ENCODE measurements at regions not wholly inside any gene's neighbourhood (a gene's known extent, or its start where the extent isn't known, plus 50 kb on each side); places are given as distances from the start of the nearest gene placed in this dataset.

DNA sequence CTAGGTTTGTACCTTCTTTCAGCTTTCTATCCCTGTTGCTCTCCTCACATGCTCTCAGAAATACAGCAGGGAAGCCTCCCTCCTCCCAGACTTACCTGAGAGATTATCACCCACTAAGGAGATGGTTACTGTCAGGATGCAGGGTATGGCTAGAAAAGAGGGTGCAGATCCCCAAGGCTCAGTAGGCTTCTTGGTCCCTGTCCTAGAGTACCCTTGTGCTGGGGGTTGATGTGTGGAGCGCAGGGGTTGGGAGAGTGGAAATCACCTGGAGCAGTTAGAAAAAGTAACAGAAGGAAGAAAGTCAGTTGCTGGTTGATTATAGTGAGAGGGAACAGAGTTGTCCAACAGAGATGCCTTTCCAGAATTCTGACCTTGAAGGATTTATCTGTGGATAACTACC lies 80.2 kb downstream of the CNGA2 start:
- Histone ChIP-seq H3K27me3 (no peaks in the 10 kb centered on the region), H3K36me3 (no peaks in the 10 kb centered on the region)
- WGBS, 4 donors, result 85 to 100% (median 88%) methylated on average over 1 of the region's 1 CpG

DNA sequence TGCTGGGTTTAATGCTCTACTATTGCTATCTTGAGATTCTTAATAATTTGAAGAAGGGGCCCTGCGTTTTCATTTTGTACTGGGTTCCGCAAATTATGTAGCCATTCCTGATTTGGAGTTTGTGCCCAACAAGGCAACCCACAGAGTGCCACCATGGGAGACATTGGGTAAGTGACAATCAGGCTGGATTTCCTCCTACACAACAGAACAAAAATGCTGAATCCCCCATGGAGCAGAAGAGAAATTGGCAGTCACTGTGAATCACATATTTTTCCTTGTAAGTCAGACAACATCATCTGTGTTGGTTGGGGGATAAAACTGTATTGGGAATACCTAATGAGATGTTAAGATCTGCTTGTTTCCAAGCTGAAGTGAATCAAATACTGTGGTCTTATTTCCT lies 80.9 kb downstream of the CNGA2 start:
- H3K27me3 ChIP-seq, result no peaks in the 10 kb centered on the region
- DNase-seq (no peak), ATAC-seq (no peak)
- H3K4me3 ChIP-seq, result no peak overlapping the region
- TF ChIP-seq, protein P1, sequence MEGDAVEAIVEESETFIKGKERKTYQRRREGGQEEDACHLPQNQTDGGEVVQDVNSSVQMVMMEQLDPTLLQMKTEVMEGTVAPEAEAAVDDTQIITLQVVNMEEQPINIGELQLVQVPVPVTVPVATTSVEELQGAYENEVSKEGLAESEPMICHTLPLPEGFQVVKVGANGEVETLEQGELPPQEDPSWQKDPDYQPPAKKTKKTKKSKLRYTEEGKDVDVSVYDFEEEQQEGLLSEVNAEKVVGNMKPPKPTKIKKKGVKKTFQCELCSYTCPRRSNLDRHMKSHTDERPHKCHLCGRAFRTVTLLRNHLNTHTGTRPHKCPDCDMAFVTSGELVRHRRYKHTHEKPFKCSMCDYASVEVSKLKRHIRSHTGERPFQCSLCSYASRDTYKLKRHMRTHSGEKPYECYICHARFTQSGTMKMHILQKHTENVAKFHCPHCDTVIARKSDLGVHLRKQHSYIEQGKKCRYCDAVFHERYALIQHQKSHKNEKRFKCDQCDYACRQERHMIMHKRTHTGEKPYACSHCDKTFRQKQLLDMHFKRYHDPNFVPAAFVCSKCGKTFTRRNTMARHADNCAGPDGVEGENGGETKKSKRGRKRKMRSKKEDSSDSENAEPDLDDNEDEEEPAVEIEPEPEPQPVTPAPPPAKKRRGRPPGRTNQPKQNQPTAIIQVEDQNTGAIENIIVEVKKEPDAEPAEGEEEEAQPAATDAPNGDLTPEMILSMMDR (IDR thresholded peaks at IDR 0.05), result no peak
- TF ChIP-seq POLR2A (IDR thresholded peaks at IDR 0.05), result no peak
- no peaks in the 10 kb centered on the region for H3K36me3 ChIP-seq
- H3K9me3 ChIP-seq, result no peaks in the 10 kb centered on the region
- H3K4me1 ChIP-seq, result no peaks in the 10 kb centered on the region
- 58 to 85% (median 81%) methylated on average over 2 of the region's 2 CpGs for WGBS, 4 donors
- no peak overlapping the region for H3K27ac ChIP-seq
- intact Hi-C loops (cut with DNase I), result no loop called here

More for the DNA sequence above, 80.2 kb downstream of the CNGA2 start:
- no peaks in the 10 kb centered on the region for H3K4me1 ChIP-seq
- ATAC-seq, result no peak
- H3K9me3 ChIP-seq, result no peaks in the 10 kb centered on the region
- intact Hi-C loops (cut with DNase I), result no loop called here
- H3K27ac ChIP-seq, result no peak overlapping the region
- DNase-seq, result no peak
- no peak overlapping the region for H3K4me3 ChIP-seq
- TF ChIP-seq POLR2A (IDR thresholded peaks at IDR 0.05), result no peak
- TF ChIP-seq, protein P1 (IDR thresholded peaks at IDR 0.05), result no peak

DNA sequence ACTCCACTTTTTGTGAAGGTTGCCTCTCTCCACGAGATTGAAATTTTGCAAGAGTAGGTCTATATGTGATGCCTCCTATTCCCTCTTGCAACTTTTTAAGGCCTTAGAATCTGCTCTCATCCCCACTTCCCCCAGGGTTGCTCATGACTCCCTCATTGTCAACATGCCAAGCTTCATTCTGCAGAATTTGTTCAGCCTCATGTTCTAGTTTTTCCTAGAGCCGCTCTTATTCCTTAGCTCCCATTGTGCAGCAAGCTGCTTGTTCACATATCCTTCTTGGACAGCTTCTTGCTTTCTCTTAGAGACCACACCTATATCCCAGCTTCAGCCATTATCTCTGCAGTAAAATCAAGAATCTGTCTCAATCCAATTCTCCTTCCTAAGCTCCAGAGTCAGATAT lies 82.4 kb downstream of the CNGA2 start:
- Histone ChIP-seq H3K4me1 (no peaks in the 10 kb centered on the region), H3K36me3 (no peaks in the 10 kb centered on the region), H3K27me3 (no peaks in the 10 kb centered on the region), H3K9me3 (no peaks in the 10 kb centered on the region), H3K27ac (no peak overlapping the region), H3K4me3 (no peak overlapping the region)
- no peak for DNase-seq
- intact Hi-C loops (cut with DNase I), result no loop called here
- TF ChIP-seq, protein P1 (IDR thresholded peaks at IDR 0.05), result no peak
- no peak for TF ChIP-seq POLR2A (IDR thresholded peaks at IDR 0.05)
- WGBS, 4 donors, result 14 to 26% (median 19%) methylated on average over 2 of the region's 2 CpGs
- ATAC-seq, result no peak

DNA sequence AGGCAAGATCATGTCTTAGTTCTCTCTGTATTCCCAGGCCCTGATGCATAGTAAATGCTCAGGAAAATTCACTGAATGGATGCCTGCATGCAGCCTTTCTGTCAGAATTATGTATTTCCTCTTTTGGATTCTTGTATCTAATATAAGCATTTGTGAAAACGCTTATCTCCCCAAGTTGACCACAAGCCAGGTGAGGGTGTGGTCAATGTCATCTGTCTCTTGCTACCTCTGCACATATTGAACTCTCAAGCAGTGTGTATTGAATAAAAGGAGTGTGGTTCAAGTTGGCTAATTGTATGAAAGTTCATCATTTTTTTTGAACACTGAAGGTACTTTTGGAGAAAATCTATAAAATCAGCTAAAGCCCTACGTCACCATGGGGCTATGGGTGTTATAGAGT lies 84.3 kb downstream of the CNGA2 start:
- H3K27ac ChIP-seq, result no peak overlapping the region
- intact Hi-C loops (cut with DNase I), result no loop called here

More for the DNA sequence above, 84.3 kb downstream of the CNGA2 start:
- no peaks in the 10 kb centered on the region for H3K27me3 ChIP-seq
- DNase-seq (no peak), ATAC-seq (no peak)
- no peaks in the 10 kb centered on the region for H3K9me3 ChIP-seq
- TF ChIP-seq POLR2A (IDR thresholded peaks at IDR 0.05), result no peak
- TF ChIP-seq, protein P1 (IDR thresholded peaks at IDR 0.05), result no peak
- H3K4me3 ChIP-seq, result no peak overlapping the region
- no peaks in the 10 kb centered on the region for H3K36me3 ChIP-seq
- WGBS, 4 donors, result 44 to 67% (median 55%) methylated on average over 2 of the region's 2 CpGs
- H3K4me1 ChIP-seq, result no peaks in the 10 kb centered on the region

All from heart left ventricle (tissue), 16 donors.